ENCODE measurements at regions not wholly inside any gene's neighbourhood (a gene's known extent, or its start where the extent isn't known, plus 50 kb on each side); places are given as distances from the start of the nearest gene placed in this dataset.

GRCh38 chr6:47983491-47983890, 127.5 kb downstream of the PTCHD4 start:
- Histone ChIP-seq H3K4me1 (ENCODE audit: insufficient read depth, low read length) (no peaks in the 10 kb centered on the region), H3K4me3 (replicated peaks in 1 of 3; ENCODE audit: insufficient read depth in 1 of 3, low read depth in 2 of 3, low read length in 3 of 3) (no peak overlapping the region), H3K27me3 (ENCODE audit: control insufficient read depth in 1 of 2, insufficient read depth in 2 of 2, low read length in 2 of 2) (no peaks in the 10 kb centered on the region), H3K4me2 (ENCODE audit: low read depth, low read length) (no peak overlapping the region), H3K9ac (ENCODE audit: insufficient read depth, low read depth, low read length) (no peak overlapping the region), H3K9me3 (ENCODE audit: low read length) (no peaks in the 10 kb centered on the region), H3K27ac (ENCODE audit: extremely low read length, insufficient read depth, low read length) (no peak overlapping the region), H4K20me1 (ENCODE audit: insufficient read depth, low read length) (no peaks in the 10 kb centered on the region), H3K79me2 (ENCODE audit: insufficient read depth, low read length) (no peaks in the 10 kb centered on the region), H2AFZ (ENCODE audit: low read length) (no peak overlapping the region), H3K36me3 (replicated peaks in 1 of 2; ENCODE audit: control insufficient read depth in 1 of 2, insufficient read depth in 2 of 2, low read length in 2 of 2) (peaks cover 1 to 4% of the 10 kb centered on the region in 2 experiments; a peak in 2 of 5 replicates)
- in situ Hi-C loops (cut with HindIII; ENCODE audit: extremely low pct_ligation_motif_present, low pct_unique_long_range_greater_than_20kb): no loop called here
- intact Hi-C loops (cut with micrococcal nuclease; ENCODE audit: unreplicated experiment): no loop called here
- ChIA-PET CTCF (ENCODE audit: low intra/inter-chr PET ratio, low total read pairs) (no interaction called here), POLR2A (no interaction called here)
- TF ChIP-seq MAFK (conservative IDR thresholded peaks at IDR 0.05 in 1 of 2, IDR thresholded peaks at IDR 0.05 in 1 of 2; ENCODE audit: low read length in 2 of 2) (peak; percentile 67 to 76), MAFF (IDR thresholded peaks at IDR 0.05; ENCODE audit: low read depth, low read length) (peak; percentile 49; the same call in 1 of the 2 replicates), TGIF2 (CRISPR knock-in tag; IDR thresholded peaks at IDR 0.05) (no peak)
- ATAC-seq (no peak), DNase-seq (ENCODE audit: low spot score) (no peak), FAIRE-seq (no peak)
- WGBS (ENCODE audit: low lambda C conversion rate): 97% methylated on average over 2 of the region's 2 CpGs
- BruUV-seq (replicated peaks): no TSS peak

GRCh38 chr6:47977314-47977713, 133.7 kb downstream of the PTCHD4 start:
- Histone ChIP-seq H3K9ac (ENCODE audit: insufficient read depth, low read depth, low read length) (no peak overlapping the region), H3K4me3 (replicated peaks in 1 of 3; ENCODE audit: insufficient read depth in 1 of 3, low read depth in 2 of 3, low read length in 3 of 3) (no peak overlapping the region), H4K20me1 (ENCODE audit: insufficient read depth, low read length) (no peaks in the 10 kb centered on the region; the same call in 1 of the 2 replicates), H3K36me3 (replicated peaks in 1 of 2; ENCODE audit: control insufficient read depth in 1 of 2, insufficient read depth in 2 of 2, low read length in 2 of 2) (peaks cover 0 to 7% of the 10 kb centered on the region in 2 experiments; a peak in 2 of 5 replicates), H3K4me1 (ENCODE audit: insufficient read depth, low read length) (peaks cover 11% of the 10 kb centered on the region), H3K27ac (ENCODE audit: extremely low read length, insufficient read depth, low read length) (no peak overlapping the region), H3K9me3 (ENCODE audit: low read length) (no peaks in the 10 kb centered on the region), H3K79me2 (ENCODE audit: insufficient read depth, low read length) (no peaks in the 10 kb centered on the region), H3K27me3 (ENCODE audit: control insufficient read depth in 1 of 2, insufficient read depth in 2 of 2, low read length in 2 of 2) (no peaks in the 10 kb centered on the region), H2AFZ (ENCODE audit: low read length) (no peak overlapping the region), H3K4me2 (ENCODE audit: low read depth, low read length) (no peak overlapping the region)
- no TSS peak for BruUV-seq (replicated peaks)
- TF ChIP-seq KMT2B (CRISPR knock-in tag; IDR thresholded peaks at IDR 0.05) (no peak), ZNF660 (CRISPR knock-in tag; IDR thresholded peaks at IDR 0.05; ENCODE audit: borderline replicate concordance, low read depth) (no peak), TEAD3 (CRISPR knock-in tag; optimal IDR thresholded peaks at IDR 0.05; ENCODE audit: borderline replicate concordance) (no peak)
- intact Hi-C loops (cut with micrococcal nuclease; ENCODE audit: unreplicated experiment) (no loop called here), in situ Hi-C loops (cut with HindIII; ENCODE audit: extremely low pct_ligation_motif_present, low pct_unique_long_range_greater_than_20kb) (no loop called here)
- POLR2A ChIA-PET: no interaction called here
- no peak for ATAC-seq
- CTCF ChIA-PET (ENCODE audit: low intra/inter-chr PET ratio, low total read pairs): no interaction called here
- no peak for DNase-seq (ENCODE audit: low spot score)
- no peak for FAIRE-seq
